ENCODE measurements at regions not wholly inside any gene's neighbourhood (a gene's known extent, or its start where the extent isn't known, plus 50 kb on each side); places are given as distances from the start of the nearest gene placed in this dataset.

GRCh38 chr18:29779096-29779495 lies 1263.4 kb downstream of the DSC3 start:
- TF ChIP-seq POLR2A (IDR thresholded peaks at IDR 0.05) (no peak), CTCF (IDR thresholded peaks at IDR 0.05) (no peak)
- Histone ChIP-seq H3K36me3 (no peaks in the 10 kb centered on the region), H3K4me3 (no peak overlapping the region), H3K9me3 (no peaks in the 10 kb centered on the region), H3K4me1 (no peaks in the 10 kb centered on the region), H3K27me3 (no peaks in the 10 kb centered on the region), H3K27ac (no peak overlapping the region)
- intact Hi-C loops (cut with DNase I; ENCODE audit: low total_unique reads) = no loop called here
- no peak for DNase-seq

- no peak for TF ChIP-seq CTCF (IDR thresholded peaks at IDR 0.05)
- TF ChIP-seq POLR2A (IDR thresholded peaks at IDR 0.05) = no peak
- intact Hi-C loops (cut with DNase I; ENCODE audit: low total_unique reads) = loop anchor here (10.0 kb wide), 1 partner anchor 61 kb away; no protein-coding TSS in a partner anchor
- H3K9me3 ChIP-seq = no peaks in the 10 kb centered on the region
These were observed 1289.2 kb downstream of the DSC3 start for GRCh38 chr18:29753379-29753778.

GRCh38 chr18:29749704-29750103 lies 1292.8 kb downstream of the DSC3 start:
- H3K36me3 ChIP-seq = no peaks in the 10 kb centered on the region
- DNase-seq = no peak
- H3K9me3 ChIP-seq = no peaks in the 10 kb centered on the region
- H3K27ac ChIP-seq = no peak overlapping the region
- no peak overlapping the region for H3K4me3 ChIP-seq
- no peaks in the 10 kb centered on the region for H3K4me1 ChIP-seq
- TF ChIP-seq POLR2A (IDR thresholded peaks at IDR 0.05) (no peak), CTCF (IDR thresholded peaks at IDR 0.05) (no peak)
- intact Hi-C loops (cut with DNase I; ENCODE audit: low total_unique reads) = loop anchor here (10.0 kb wide), 1 partner anchor 65 kb away; no protein-coding TSS in a partner anchor
- no peaks in the 10 kb centered on the region for H3K27me3 ChIP-seq

More at GRCh38 chr18:29753379-29753778, 1289.2 kb downstream of the DSC3 start:
- no peak overlapping the region for H3K4me3 ChIP-seq
- H3K4me1 ChIP-seq = no peaks in the 10 kb centered on the region
- DNase-seq = no peak
- no peaks in the 10 kb centered on the region for H3K27me3 ChIP-seq
- no peak overlapping the region for H3K27ac ChIP-seq
- no peaks in the 10 kb centered on the region for H3K36me3 ChIP-seq

GRCh38 chr18:29741461-29741860 lies 1301.1 kb downstream of the DSC3 start:
- Histone ChIP-seq H3K27me3 (no peaks in the 10 kb centered on the region), H3K4me3 (no peak overlapping the region), H3K27ac (no peak overlapping the region), H3K36me3 (no peaks in the 10 kb centered on the region), H3K9me3 (no peaks in the 10 kb centered on the region), H3K4me1 (no peaks in the 10 kb centered on the region)
- intact Hi-C loops (cut with DNase I; ENCODE audit: low total_unique reads) = no loop called here
- DNase-seq = no peak
- TF ChIP-seq CTCF (IDR thresholded peaks at IDR 0.05) = no peak
- TF ChIP-seq POLR2A (IDR thresholded peaks at IDR 0.05) = no peak

- no peaks in the 10 kb centered on the region for H3K4me1 ChIP-seq
- intact Hi-C loops (cut with DNase I; ENCODE audit: low total_unique reads) = no loop called here
- no peak for TF ChIP-seq POLR2A (IDR thresholded peaks at IDR 0.05)
- TF ChIP-seq CTCF (IDR thresholded peaks at IDR 0.05) = no peak
- H3K27me3 ChIP-seq = no peaks in the 10 kb centered on the region
- H3K27ac ChIP-seq = no peak overlapping the region
- DNase-seq = no peak
- H3K4me3 ChIP-seq = no peak overlapping the region
- no peaks in the 10 kb centered on the region for H3K9me3 ChIP-seq
- H3K36me3 ChIP-seq = no peaks in the 10 kb centered on the region
These were observed 1304.9 kb downstream of the DSC3 start for GRCh38 chr18:29737620-29738019.

All from uterus (tissue), 3 donors.